Liver (tissue), 8 donors: ENCODE measurements at regions not wholly inside any gene's neighbourhood (a gene's known extent, or its start where the extent isn't known, plus 50 kb on each side); places are given as distances from the start of the nearest gene placed in this dataset.
"Not testable (repeated sequence)": the region's sequence is repeated elsewhere in the genome, so short reads cannot be mapped to it uniquely, and the experiment has no call there.

Experiments used
- DNase-seq: peaks from one replicate; pipeline ENCODE4 v3.0.0-alpha.2; 2017; ENCODE audit warnings: low spot score
- H3K27ac ChIP-seq, 2 donors: one replicate each; pipeline ENCODE4 v1.7.0; 2013; ENCODE audit warnings: inconsistent platforms in 2 of 2, low read length in 2 of 2, control low read depth in 1 of 2, low read depth in 1 of 2, mild to moderate bottlenecking in 1 of 2
- H3K27me3 ChIP-seq, 4 donors: one replicate each; pipeline versions ENCODE4 v1.6.1 to v1.7.0; 2013; ENCODE audit warnings: low read length in 3 of 4, inconsistent platforms in 1 of 4, mild to moderate bottlenecking in 1 of 4, moderate library complexity in 1 of 4; ENCODE audit not compliant: control insufficient read depth in 4 of 4, insufficient read depth in 4 of 4
- H3K36me3 ChIP-seq, 4 donors: one replicate each; pipeline versions ENCODE4 v1.6.1 to v1.7.0; 2013; ENCODE audit warnings: low read length in 3 of 4, mild to moderate bottlenecking in 3 of 4, low read depth in 1 of 4, moderate library complexity in 1 of 4; ENCODE audit not compliant: control insufficient read depth in 4 of 4, insufficient read depth in 3 of 4
- H3K4me1 ChIP-seq, 4 donors: one replicate each; pipeline versions ENCODE4 v1.6.1 to v1.7.0; 2013; ENCODE audit warnings: low read length in 3 of 4, mild to moderate bottlenecking in 3 of 4, moderate library complexity in 1 of 4; ENCODE audit not compliant: control insufficient read depth in 4 of 4, insufficient read depth in 4 of 4
- H3K4me3 ChIP-seq, 3 donors: one replicate each; pipeline versions ENCODE4 v1.6.1 to v1.7.0; 2013; ENCODE audit warnings: low read length in 3 of 3, control low read depth in 1 of 3, low read depth in 1 of 3, mild to moderate bottlenecking in 1 of 3
- H3K9ac ChIP-seq, 2 donors: one replicate each; pipeline ENCODE4 v1.7.0; 2013; ENCODE audit warnings: low read length in 2 of 2, mild to moderate bottlenecking in 2 of 2, moderate library complexity in 2 of 2, control low read depth in 1 of 2, low read depth in 1 of 2
- H3K9me3 ChIP-seq, 4 donors: one replicate each; pipeline versions ENCODE4 v1.6.1 to v1.7.0; 2013; ENCODE audit warnings: low read length in 3 of 4; ENCODE audit not compliant: control insufficient read depth in 4 of 4
- ATF3 ChIP-seq: IDR thresholded peaks from 2 replicates; pipeline ENCODE4 v1.6.1; 2016; ENCODE audit warnings: antibody characterized with exemption
- CTCF ChIP-seq: fragments of 150-350 bp; IDR thresholded peaks from 2 replicates; pipeline ENCODE4 v1.5.1; 2017; ENCODE audit warnings: improper control_type of control experiment, low read depth, low read length; ENCODE audit not compliant: missing input control
- FOXA1 ChIP-seq: IDR thresholded peaks from 2 replicates; pipeline ENCODE4 v1.6.1; 2016; ENCODE audit warnings: antibody characterized with exemption
- FOXA2 ChIP-seq: IDR thresholded peaks from 2 replicates; pipeline ENCODE4 v1.6.1; 2016; ENCODE audit warnings: antibody characterized with exemption
- HNF4A ChIP-seq, 2 donors: conservative IDR thresholded peaks; 2 replicates each; pipeline ENCODE4 v1.6.1; 2016; ENCODE audit warnings: antibody characterized with exemption in 2 of 2, mild to moderate bottlenecking in 2 of 2
- JUND ChIP-seq, 2 donors: IDR thresholded peaks; 2 replicates each; pipeline ENCODE4 v1.6.1; 2016; ENCODE audit warnings: antibody characterized with exemption in 2 of 2
- NR2F2 ChIP-seq: IDR thresholded peaks from 2 replicates; pipeline ENCODE4 v1.6.1; 2016; ENCODE audit warnings: antibody characterized with exemption
- REST ChIP-seq: IDR thresholded peaks from 2 replicates; pipeline ENCODE4 v1.6.1; 2016; ENCODE audit warnings: antibody characterized with exemption, mild to moderate bottlenecking
- RXRA ChIP-seq, 2 donors: IDR thresholded peaks; 2 replicates each; pipeline ENCODE4 v1.6.1; 2017 to 2018; ENCODE audit warnings: antibody characterized with exemption in 2 of 2, mild to moderate bottlenecking in 1 of 2
- SP1 ChIP-seq: IDR thresholded peaks from 2 replicates; pipeline ENCODE4 v1.6.1; 2018; ENCODE audit warnings: antibody characterized with exemption, mild to moderate bottlenecking
- TAF1 ChIP-seq: conservative IDR thresholded peaks from 2 replicates; pipeline ENCODE4 v1.6.1; 2016; ENCODE audit warnings: antibody characterized with exemption, mild to moderate bottlenecking
- WGBS: extraction: QIAGEN DNeasy Blood & Tissue Kit; methylation state at CpG from one replicate; pipeline ENCODE4 v1.1.7; 2013; 5-methylcytosine and 5-hydroxymethylcytosine counted together
- TF ChIP-seq, protein P1 (sequence below): IDR thresholded peaks from 2 replicates; pipeline ENCODE4 v1.6.1; 2016; ENCODE audit warnings: antibody characterized with exemption
- donor health status: healthy.
- donor health status: healthy.
- donor health status: healthy.
- donor health status: healthy.
- donor health status: healthy.

GRCh38 chr6:51218181-51218580 lies 399.5 kb downstream of the TFAP2B start:
- H3K27ac ChIP-seq, result no peak overlapping the region
- no peak overlapping the region for H3K4me3 ChIP-seq
- DNase-seq, result no peak
- peaks cover 2 to 8% (median 4%) of the 10 kb centered on the region in 4 donors for H3K4me1 ChIP-seq
- 84% methylated on average over 3 of the region's 3 CpGs for WGBS
- no peaks in the 10 kb centered on the region for H3K27me3 ChIP-seq
- H3K36me3 ChIP-seq, result no peaks in the 10 kb centered on the region
- no peak overlapping the region for H3K9ac ChIP-seq
- no peaks in the 10 kb centered on the region for H3K9me3 ChIP-seq
- TF ChIP-seq, protein P1, sequence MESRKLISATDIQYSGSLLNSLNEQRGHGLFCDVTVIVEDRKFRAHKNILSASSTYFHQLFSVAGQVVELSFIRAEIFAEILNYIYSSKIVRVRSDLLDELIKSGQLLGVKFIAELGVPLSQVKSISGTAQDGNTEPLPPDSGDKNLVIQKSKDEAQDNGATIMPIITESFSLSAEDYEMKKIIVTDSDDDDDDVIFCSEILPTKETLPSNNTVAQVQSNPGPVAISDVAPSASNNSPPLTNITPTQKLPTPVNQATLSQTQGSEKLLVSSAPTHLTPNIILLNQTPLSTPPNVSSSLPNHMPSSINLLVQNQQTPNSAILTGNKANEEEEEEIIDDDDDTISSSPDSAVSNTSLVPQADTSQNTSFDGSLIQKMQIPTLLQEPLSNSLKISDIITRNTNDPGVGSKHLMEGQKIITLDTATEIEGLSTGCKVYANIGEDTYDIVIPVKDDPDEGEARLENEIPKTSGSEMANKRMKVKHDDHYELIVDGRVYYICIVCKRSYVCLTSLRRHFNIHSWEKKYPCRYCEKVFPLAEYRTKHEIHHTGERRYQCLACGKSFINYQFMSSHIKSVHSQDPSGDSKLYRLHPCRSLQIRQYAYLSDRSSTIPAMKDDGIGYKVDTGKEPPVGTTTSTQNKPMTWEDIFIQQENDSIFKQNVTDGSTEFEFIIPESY, result no peak

DNA sequence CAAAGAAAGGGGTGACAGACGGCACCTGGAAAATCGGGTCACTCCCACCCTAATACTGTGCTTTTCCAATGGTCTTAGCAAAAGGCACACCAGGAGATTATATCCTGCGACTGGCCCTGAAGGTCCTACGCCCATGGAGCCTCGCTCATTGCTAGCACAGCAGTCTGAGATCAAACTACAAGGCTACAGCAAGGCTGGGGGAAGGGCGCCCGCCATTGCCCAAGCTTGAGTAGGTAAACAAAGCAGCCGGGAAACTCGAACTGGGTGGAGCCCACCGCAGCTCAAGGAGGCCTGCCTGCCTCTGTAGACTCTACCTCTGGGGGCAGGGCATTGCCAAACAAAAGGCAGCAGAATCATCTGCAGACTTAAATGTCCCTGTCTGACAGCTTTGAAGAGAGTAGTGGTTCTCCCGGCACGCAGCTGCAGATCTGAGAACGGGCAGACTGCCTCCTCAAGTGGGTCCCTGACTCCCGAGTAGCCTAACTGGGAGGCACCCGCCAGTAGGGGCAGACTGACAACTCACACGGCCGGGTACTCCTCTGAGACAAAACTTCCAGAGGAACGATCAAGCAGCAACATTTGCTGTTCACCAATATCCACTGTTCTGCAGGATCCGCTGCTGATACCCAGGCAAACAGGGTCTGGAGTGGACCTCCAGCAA lies 406.0 kb downstream of the TFAP2B start:
- H3K27me3 ChIP-seq, DNase-seq, H3K4me1 ChIP-seq, H3K9ac ChIP-seq, H3K9me3 ChIP-seq, H3K36me3 ChIP-seq, H3K4me3 ChIP-seq, H3K27ac ChIP-seq: not testable (repeated sequence)
- WGBS, result 73% methylated on average over 19 of the region's 19 CpGs

DNA sequence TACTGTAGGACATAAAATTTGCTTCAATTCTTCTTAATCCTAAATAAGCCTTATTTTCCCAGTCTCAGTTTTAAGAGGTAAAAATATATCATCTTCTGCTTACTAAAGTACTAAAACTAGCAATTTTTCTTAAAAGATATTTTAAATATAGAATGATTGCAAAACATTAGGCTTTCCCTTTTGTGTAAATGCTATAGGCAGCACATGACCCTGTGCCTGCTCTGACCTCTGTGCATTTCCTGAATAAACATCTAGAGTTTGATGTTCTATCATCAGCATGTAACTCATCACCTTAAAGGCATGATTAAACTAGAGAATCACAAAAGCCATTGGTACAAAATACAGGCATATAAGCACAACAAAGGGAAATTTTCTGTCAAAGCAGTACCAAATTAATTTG lies 422.7 kb downstream of the TFAP2B start:
- TF ChIP-seq FOXA1 (no peak), ATF3 (no peak), HNF4A (conservative IDR thresholded peaks at IDR 0.05) (no peak), JUND (IDR thresholded peaks at IDR 0.05) (no peak)
- Histone ChIP-seq H3K27me3 (no peaks in the 10 kb centered on the region), H3K4me3 (no peak overlapping the region), H3K36me3 (no peaks in the 10 kb centered on the region), H3K27ac (no peak overlapping the region), H3K9ac (no peak overlapping the region), H3K4me1 (no peaks in the 10 kb centered on the region), H3K9me3 (no peaks in the 10 kb centered on the region)
- DNase-seq, result no peak

GRCh38 chr6:51249798-51250197 lies 431.1 kb downstream of the TFAP2B start:
- H3K27ac ChIP-seq, result no peak overlapping the region
- no peaks in the 10 kb centered on the region for H3K27me3 ChIP-seq
- DNase-seq, result no peak
- H3K36me3 ChIP-seq, result no peaks in the 10 kb centered on the region
- no peaks in the 10 kb centered on the region for H3K9me3 ChIP-seq
- no peak overlapping the region for H3K9ac ChIP-seq
- H3K4me1 ChIP-seq, result peaks cover 0 to 5% (median 0%) of the 10 kb centered on the region in 4 donors
- no peak overlapping the region for H3K4me3 ChIP-seq
- TF ChIP-seq TAF1 (no peak), RXRA (IDR thresholded peaks at IDR 0.05) (no peak), JUND (IDR thresholded peaks at IDR 0.05) (no peak), REST (no peak), ATF3 (no peak), NR2F2 (no peak), CTCF (no peak), FOXA2 (no peak), SP1 (no peak), FOXA1 (no peak)
- TF ChIP-seq, protein P1, result no peak
